OCI-LY7 (cell line): ENCODE measurements at regions not wholly inside any gene's neighbourhood (a gene's known extent, or its start where the extent isn't known, plus 50 kb on each side); places are given as distances from the start of the nearest gene placed in this dataset.

Experiments
- BruUV-seq: library from RNA; stranded (reverse); fragments of 400-500 nt; replicated peaks from 2 replicates; lab custom pipeline; 2021; lab: Mats Ljungman, UMichigan
- CTCF ChIA-PET: fragments of 300-600 bp; sonication (Branson Sonifier 250); formaldehyde crosslinking; loops from one replicate; lab custom pipeline; 2022; ENCODE audit warnings: antibody characterized with exemption; ENCODE audit not compliant: unreplicated experiment; lab: Charles Lee
- POLR2A ChIA-PET: fragments of 300-600 bp; sonication (Branson Sonifier 250); formaldehyde crosslinking; loops from one replicate; lab custom pipeline; 2022; ENCODE audit warnings: antibody characterized with exemption; lab: Charles Lee
- DNase-seq: peaks from one replicate; pipeline ENCODE4 v3.0.0-alpha.2; 2015; ENCODE audit warnings: low spot score
- H2AFZ ChIP-seq: fragments of 200-600 bp; sonication (generic), shearing (Covaris generic); 2 replicates; pipeline ENCODE4 v1.6.1; 2014; ENCODE audit warnings: mild to moderate bottlenecking, antibody characterized with exemption, low read length, moderate library complexity
- H3K27ac ChIP-seq: fragments of 200-600 bp; sonication (generic); 2 replicates; pipeline ENCODE4 v1.5.1; 2014; ENCODE audit warnings: mixed run types, low read depth, mild to moderate bottlenecking, moderate library complexity, low read length, inconsistent platforms; ENCODE audit not compliant: poor library complexity, severe bottlenecking
- H3K36me3 ChIP-seq: fragments of 200-600 bp; sonication (generic); 2 replicates; pipeline ENCODE4 v1.6.1; 2014; ENCODE audit warnings: mild to moderate bottlenecking, antibody characterized with exemption, low read length, moderate library complexity, mixed read lengths; ENCODE audit not compliant: insufficient read depth
- H3K4me1 ChIP-seq: fragments of 200-600 bp; sonication (generic); 2 replicates; pipeline ENCODE4 v1.5.1; 2014; ENCODE audit warnings: mild to moderate bottlenecking, low read length; ENCODE audit not compliant: insufficient read depth, poor library complexity, severe bottlenecking
- H3K4me2 ChIP-seq: fragments of 200-600 bp; sonication (generic); 2 replicates; pipeline ENCODE4 v1.6.1; 2014; ENCODE audit warnings: mild to moderate bottlenecking, low read length
- H3K4me3 ChIP-seq: fragments of 200-600 bp; sonication (generic); 2 replicates; pipeline ENCODE4 v1.5.1; 2014; ENCODE audit warnings: mild to moderate bottlenecking, low read depth, low read length; ENCODE audit not compliant: poor library complexity, severe bottlenecking
- H3K79me2 ChIP-seq: fragments of 200-600 bp; sonication (generic); 2 replicates; pipeline ENCODE4 v1.6.1; 2016; ENCODE audit warnings: low read depth, mild to moderate bottlenecking, low read length, moderate library complexity, mixed read lengths; ENCODE audit not compliant: insufficient read depth
- H3K9me2 ChIP-seq: fragments of 200-600 bp; sonication (generic); 2 replicates; pipeline ENCODE4 v1.6.1; 2016; ENCODE audit warnings: mild to moderate bottlenecking, low read length, mixed read lengths; ENCODE audit not compliant: insufficient read depth
- H3K9me3 ChIP-seq: fragments of 200-600 bp; sonication (generic); 2 replicates; pipeline ENCODE4 v1.6.1; 2014; ENCODE audit warnings: mild to moderate bottlenecking, mixed run types, low read length, mixed read lengths
- H4K20me1 ChIP-seq: fragments of 200-600 bp; sonication (generic); 2 replicates; pipeline ENCODE4 v1.6.1; 2014; ENCODE audit warnings: mild to moderate bottlenecking, antibody characterized with exemption, low read length, moderate library complexity, mixed read lengths; ENCODE audit not compliant: insufficient read depth
- CTCF ChIP-seq: fragments of 200-600 bp; sonication (generic); conservative IDR thresholded peaks from 2 replicates; pipeline ENCODE4 v1.5.1; 2014; ENCODE audit warnings: mild to moderate bottlenecking, antibody characterized with exemption, low read length, moderate library complexity, mixed read lengths
- EZH2phosphoT487 ChIP-seq: fragments of 200-600 bp; sonication (generic); IDR thresholded peaks from 2 replicates; pipeline ENCODE4 v1.6.1; 2018; ENCODE audit warnings: low read depth, borderline replicate concordance, mild to moderate bottlenecking, mixed run types, antibody characterized with exemption, low read length, moderate library complexity, mixed read lengths
- intact Hi-C: fragments of 100-400 bp; cut with micrococcal nuclease; formaldehyde crosslinking; loops from one replicate; pipeline ENCODE4 v1.10.0; 2022; ENCODE audit not compliant: unreplicated experiment

- DNase-seq = no peak
- no peaks in the 10 kb centered on the region for H4K20me1 ChIP-seq
- H3K79me2 ChIP-seq = no peaks in the 10 kb centered on the region
- H2AFZ ChIP-seq = no peak overlapping the region
- ChIA-PET POLR2A (interaction anchor here (0.7 kb wide), 2 partner anchors 29 to 273 kb away, joined by 3 read pairs; no protein-coding TSS in a partner anchor), CTCF (no interaction called here)
- BruUV-seq = no TSS peak
- no peaks in the 10 kb centered on the region for H3K36me3 ChIP-seq
- intact Hi-C loops = no loop called here
- no peaks in the 10 kb centered on the region for H3K4me1 ChIP-seq
- no peaks in the 10 kb centered on the region for H3K9me3 ChIP-seq
- no peak overlapping the region for H3K4me2 ChIP-seq
- H3K9me2 ChIP-seq = no peaks in the 10 kb centered on the region
- TF ChIP-seq CTCF (no peak), EZH2phosphoT487 (no peak)
- H3K27ac ChIP-seq = no peak overlapping the region
- no peak overlapping the region for H3K4me3 ChIP-seq
These were observed 662.4 kb downstream of the EPHA7 start for GRCh38 chr6:92756912-92757311.

- Histone ChIP-seq H2AFZ (no peak overlapping the region), H3K9me2 (no peaks in the 10 kb centered on the region), H3K36me3 (no peaks in the 10 kb centered on the region), H3K9me3 (no peaks in the 10 kb centered on the region), H3K4me1 (no peaks in the 10 kb centered on the region), H3K79me2 (no peaks in the 10 kb centered on the region), H3K27ac (no peak overlapping the region), H3K4me2 (no peak overlapping the region), H3K4me3 (no peak overlapping the region), H4K20me1 (no peaks in the 10 kb centered on the region)
- intact Hi-C loops = no loop called here
- no TSS peak for BruUV-seq
- ChIA-PET CTCF (no interaction called here), POLR2A (no interaction called here)
- no peak for TF ChIP-seq CTCF
- TF ChIP-seq EZH2phosphoT487 = no peak
- DNase-seq = no peak
These were observed 665.4 kb downstream of the EPHA7 start for GRCh38 chr6:92753956-92754355.

- Histone ChIP-seq H4K20me1 (no peaks in the 10 kb centered on the region), H3K36me3 (no peaks in the 10 kb centered on the region), H3K79me2 (no peaks in the 10 kb centered on the region), H3K4me3 (no peak overlapping the region), H3K27ac (no peak overlapping the region), H3K9me3 (no peaks in the 10 kb centered on the region), H2AFZ (no peak overlapping the region), H3K9me2 (no peaks in the 10 kb centered on the region), H3K4me1 (no peaks in the 10 kb centered on the region), H3K4me2 (no peak overlapping the region)
- BruUV-seq = no TSS peak
- DNase-seq = no peak
- ChIA-PET POLR2A (no interaction called here), CTCF (no interaction called here)
- TF ChIP-seq EZH2phosphoT487 = no peak
- no peak for TF ChIP-seq CTCF
- intact Hi-C loops = no loop called here
These were observed 667.2 kb downstream of the EPHA7 start for GRCh38 chr6:92752114-92752513.
